Raji (cell line): ENCODE measurements at regions not wholly inside any gene's neighbourhood (a gene's known extent, or its start where the extent isn't known, plus 50 kb on each side); places are given as distances from the start of the nearest gene placed in this dataset.

ENCODE experiments used
- POLR2A ChIP-seq: IDR thresholded peaks from 2 replicates; pipeline ENCODE4 v1.6.1; 2011; ENCODE audit warnings: low read depth, low read length, control low read depth; ENCODE audit not compliant: insufficient read depth

DNA sequence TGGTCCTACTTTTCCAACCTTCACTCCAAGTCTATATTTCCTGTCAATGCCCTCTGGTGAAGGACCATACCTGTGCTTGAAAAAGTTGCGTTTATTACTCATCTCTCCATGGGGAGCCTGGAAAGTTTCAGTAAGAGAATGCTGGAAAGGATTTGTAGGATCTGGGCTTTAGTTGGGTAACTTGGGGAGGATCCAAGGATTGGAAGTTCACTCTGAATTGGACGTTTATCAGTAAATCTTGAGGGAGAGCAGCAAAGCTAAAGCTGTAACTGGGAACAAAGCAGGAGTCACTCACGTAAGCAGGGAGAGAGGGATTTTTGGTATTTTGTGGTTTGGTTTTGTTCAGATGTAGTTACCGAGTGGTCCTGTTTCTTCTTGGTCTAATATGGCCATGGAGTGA lies 51.4 kb upstream of the NPVF start:
- TF ChIP-seq POLR2A, result no peak

DNA sequence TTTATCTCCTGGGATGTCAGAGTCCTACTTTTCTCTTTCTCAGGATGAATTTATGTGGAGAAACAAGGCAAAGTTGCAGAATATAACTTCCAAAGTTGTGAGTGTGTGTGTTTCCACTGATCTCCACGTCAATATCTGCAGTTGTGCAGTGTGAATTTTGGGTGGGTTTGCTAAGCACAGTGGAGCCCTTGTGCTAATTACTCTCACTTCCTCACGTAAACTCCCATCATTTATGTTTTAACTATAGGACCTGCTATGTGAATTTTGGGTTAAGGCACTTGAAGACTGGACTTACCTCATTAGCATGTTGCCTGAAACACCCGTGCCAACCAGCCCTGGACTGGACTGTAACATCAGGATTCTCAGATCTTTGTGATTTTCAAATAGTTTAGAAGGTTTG lies 51.9 kb upstream of the NPVF start:
- no peak for TF ChIP-seq POLR2A

DNA sequence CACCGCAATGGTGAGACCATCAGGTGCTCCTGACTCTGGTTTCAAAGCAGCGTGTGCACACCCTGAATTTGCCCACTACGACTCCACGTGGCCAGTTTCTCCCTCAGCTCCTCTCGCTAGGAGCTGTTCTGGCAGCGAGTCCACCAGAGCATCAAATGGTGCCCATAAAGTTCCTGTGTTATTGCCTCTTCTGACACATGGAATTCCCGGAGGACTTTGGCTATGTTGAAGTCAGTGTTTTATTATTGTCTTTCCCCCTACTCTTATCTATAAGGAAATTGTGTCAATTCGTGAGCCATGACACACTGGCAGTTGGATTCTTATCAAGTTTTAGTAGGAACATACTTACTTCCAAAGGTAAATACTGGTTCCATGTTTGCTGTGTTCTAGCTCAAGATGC lies 53.9 kb upstream of the NPVF start:
- no peak for TF ChIP-seq POLR2A

DNA sequence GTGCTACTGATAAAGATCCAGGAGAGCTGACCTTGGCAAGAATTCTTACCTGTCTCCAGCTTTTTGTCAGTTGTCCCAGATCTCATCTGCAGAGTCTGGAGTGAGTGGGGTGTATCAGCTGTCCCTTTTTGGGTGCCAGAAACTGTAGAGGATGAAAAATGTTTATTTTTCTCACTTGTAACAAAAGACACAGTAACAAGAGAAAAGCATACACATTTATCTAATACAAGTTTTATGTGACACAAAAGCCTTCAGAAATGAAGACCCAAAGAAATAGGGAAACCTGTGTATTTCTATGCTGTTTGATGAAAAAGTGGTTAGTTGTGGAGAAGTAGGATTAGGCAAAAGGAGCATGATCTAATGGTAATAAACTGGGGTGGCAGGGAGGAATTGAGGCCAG lies 58.5 kb upstream of the NPVF start:
- TF ChIP-seq POLR2A, result no peak

DNA sequence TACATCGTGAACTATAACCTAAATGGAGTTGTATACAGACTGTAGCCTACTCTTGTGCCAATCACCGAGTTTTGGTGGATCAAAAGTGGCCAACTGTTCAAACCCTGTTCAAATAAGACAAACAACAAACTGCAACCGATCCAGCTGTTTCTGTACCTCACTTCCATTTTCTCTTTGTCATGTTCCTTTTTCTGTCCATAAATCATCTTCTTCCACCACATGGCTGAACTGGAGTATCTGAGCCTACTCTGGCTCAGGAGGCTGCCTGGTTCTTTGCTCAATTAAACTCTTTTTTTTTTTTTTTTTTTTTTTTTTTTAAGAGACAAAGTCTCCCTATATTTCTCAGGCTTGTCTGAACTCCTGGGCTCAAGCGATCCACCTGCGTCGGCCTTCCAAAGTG lies 59.0 kb upstream of the NPVF start:
- no peak for TF ChIP-seq POLR2A

DNA sequence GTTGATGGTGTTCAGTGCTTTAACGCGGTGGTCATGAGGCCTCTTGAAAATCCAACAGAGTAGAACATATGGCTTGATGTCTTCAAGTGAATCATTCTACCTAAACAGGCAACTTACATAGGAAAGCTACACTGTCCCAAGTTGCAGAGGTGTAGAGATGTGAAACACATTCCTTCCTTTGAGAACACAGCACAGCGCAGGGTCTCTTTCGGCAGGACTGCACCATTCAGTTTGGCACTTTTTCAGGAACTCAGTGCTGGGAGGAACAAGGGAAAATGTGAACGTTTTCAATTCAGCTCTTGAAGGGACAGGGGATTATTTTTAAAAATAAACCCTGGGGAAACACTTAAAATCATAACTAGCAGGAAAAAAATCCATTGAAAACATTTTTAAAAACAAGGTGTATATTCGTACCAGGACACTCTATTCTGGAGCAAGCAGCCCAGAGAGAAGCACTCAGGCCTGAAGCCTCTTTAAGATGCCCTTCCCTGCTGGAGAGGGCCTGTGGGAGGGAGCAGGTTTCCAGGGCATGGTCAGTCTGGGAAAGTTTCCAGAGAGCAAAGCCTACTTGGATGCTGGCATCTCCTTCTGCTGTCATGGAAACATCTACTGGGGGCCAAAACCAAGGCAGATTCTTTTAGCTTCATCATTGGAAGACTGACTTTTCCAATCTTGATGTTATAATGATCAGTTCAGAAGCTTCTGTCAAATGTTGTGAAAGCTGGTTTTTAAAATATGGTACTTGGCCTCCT lies 60.4 kb upstream of the NPVF start:
- TF ChIP-seq POLR2A, result no peak

DNA sequence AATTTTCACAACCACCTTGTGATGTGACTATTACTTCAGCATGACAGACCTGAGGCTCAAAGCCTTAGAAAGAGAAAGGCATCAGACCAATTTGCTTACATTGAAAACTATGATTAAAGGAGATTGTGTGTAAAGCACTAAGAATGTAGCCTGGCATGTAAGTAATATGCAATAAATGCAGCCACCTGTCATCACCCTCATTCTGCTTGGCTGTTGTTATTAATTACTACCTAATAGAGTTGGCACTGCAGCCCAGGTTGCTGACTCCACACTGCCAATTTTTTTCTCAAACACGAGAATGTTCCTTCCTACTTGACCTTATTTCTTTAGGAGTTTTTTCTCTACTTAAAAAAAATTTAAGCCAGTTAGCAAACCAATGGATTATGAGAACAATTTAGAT lies 61.2 kb upstream of the NPVF start:
- no peak for TF ChIP-seq POLR2A

DNA sequence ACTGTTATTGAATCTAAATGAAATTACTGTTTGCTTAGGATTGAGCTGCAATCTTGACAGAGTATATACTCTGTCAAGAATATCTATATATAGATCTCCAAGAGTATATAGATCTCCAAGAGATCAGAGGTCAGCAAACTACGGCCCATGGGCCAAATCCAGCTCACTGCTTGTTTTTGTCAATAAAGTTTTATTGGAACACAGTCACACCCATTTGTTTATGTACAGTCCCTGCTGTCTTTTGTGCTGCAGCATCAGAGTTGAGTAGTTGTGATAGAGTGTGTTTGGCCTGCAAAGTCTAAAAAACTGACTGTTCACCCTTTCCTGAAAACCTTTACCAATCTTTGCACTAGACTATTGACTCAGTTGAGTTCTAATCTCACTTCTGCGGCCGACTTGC lies 66.3 kb upstream of the NPVF start:
- TF ChIP-seq POLR2A, result no peak

DNA sequence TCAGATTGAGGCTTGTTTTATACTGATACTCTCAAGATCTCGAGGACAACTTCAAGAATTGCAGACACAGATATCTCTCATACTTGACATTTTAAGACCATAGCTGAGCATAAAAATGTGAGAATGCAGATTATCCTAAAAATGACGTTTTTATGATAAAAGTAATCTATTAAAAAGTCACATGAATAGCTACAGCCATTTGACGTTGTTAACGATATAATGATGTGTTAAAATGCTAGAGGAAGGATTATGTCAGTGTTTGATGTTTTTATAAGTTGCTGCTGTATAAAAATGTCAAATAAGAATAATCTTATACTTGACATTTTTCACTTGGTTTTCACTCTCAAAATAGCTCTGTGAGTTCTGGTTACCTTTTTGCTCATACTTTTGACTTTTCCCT lies 67.1 kb upstream of the NPVF start:
- no peak for TF ChIP-seq POLR2A

DNA sequence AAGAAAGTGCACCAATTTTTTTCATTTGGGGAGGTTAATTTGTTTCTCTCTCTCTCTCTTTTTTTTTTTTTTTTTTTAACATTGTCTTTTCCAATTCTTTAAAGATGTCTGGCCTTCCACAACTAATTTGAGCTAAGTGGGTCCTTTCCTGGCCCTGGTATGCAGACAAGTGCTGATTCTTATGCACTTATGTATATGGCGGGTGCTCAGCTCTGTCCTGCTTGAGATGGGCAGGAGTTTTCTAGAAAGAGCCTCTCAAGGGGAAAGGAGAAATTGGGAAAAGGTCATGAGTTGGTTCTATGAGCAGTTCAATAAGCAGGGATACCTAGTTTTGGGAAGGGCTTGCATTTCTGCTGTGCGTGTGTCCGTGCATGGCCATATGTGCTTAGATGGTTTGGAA lies 67.8 kb upstream of the NPVF start:
- TF ChIP-seq POLR2A, result no peak

DNA sequence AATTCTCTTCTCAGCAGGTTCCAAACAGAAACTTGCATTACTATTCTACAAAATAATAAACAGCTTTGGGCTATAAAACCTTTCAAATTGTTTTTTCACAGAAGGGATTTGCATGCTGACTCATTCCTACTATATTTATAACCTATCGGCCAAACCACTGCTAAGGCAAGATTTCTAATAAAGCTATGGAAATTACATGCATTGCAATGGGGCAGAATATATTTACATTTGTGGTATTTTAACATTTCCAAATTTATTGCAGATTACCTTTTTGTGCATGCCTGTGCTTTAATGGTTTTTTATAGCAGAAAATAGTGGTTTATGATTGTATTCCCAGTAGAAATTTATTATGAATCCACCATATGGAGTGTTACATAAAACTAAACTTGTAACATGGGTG lies 69.0 kb upstream of the NPVF start:
- no peak for TF ChIP-seq POLR2A

DNA sequence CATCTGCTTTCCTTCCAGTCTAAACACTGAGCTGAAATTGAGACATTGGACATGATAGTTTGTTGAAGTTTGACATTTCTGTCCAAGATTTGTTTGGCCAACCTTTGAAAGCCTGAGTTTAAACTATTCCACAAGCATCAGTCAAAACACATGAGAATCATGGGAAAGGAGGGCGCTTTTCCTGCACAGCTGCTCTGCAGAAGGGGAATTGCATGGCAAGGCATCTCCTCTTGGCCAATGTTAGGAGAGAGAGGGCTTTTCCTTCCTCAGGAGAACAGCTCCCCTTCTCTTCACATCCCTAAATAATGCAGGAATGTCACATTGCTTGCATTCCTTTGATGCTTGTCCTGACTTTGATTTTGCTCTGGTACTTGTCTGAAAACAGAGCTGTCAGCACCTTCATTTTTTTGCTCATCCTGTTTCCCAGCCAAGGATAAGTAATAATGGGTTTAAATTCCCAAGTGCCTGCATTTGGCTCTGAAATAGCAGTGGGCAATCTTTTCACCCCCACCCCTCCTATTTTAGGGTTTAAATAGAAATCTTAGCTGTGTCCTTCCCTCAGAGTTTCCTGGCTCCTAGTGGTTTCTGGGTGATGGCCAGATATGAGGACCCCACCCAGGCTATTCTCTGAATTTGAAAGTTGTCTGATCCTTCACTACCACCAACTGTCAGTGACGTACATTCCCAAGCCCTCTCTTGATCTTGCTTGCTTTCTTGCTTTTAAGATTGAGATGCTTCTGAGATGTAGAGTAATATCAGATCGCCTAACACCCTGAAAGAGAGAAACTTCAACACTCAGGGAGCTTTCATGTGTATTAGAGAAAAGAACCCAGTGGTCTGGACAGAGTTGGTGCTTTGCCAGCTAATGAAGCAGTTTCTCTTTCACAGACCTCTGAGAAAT lies 75.2 kb upstream of the NPVF start:
- TF ChIP-seq POLR2A, result no peak

DNA sequence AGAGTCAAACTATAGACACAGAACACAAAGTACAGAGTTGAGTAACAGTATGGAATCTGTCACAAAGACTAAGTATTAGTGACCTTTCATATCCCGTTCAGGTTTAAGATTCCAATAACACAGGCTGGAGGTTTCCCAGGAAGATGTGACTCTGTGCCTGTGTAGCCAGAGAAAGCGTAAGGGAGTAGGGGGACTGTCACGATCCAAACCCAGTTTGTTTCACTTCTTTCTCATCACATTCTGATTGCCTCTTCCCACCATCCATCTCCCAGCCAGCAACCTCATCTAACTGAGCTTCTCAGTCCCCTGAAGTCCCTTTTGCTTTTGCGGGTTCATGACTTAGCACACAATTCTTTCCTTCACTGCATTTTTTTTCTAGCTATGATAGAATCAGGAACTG lies 76.4 kb upstream of the NPVF start:
- no peak for TF ChIP-seq POLR2A

DNA sequence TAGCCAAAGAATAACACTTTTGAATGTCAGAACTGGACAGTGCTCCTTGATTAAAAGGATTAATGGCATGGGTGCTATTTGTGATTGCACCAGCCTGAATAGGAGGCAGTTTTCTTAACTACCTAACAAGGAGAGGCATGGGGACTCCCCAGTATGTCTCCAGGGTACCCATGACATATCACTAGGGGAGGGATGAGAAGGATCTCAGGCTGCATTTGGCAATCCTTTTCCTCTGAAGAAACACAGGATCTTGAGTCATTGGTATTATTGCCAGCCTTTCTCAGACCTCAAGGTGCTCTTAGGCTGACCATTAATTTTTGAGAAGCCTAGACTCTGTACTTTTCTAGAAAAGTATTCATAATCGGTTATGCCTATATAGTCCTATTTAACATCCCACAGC lies 77.5 kb upstream of the NPVF start:
- TF ChIP-seq POLR2A, result no peak

DNA sequence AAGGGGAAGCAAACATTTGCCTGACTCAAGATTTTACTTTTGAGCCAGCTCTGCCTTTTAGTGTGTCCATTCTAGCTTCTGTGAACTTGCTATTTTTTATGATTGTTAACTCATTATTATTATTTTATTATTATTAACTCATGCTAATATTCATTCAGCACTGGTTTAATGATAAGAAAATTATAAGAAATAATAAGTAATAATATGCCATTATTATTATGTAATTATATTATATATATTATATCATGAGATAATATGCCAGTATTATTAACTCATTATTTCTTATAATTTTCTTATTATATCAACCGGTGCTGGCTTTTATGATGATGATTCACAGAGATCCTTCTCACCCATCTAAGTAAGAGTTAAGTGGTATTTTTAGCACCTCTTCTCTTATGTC lies 79.3 kb upstream of the NPVF start:
- no peak for TF ChIP-seq POLR2A

DNA sequence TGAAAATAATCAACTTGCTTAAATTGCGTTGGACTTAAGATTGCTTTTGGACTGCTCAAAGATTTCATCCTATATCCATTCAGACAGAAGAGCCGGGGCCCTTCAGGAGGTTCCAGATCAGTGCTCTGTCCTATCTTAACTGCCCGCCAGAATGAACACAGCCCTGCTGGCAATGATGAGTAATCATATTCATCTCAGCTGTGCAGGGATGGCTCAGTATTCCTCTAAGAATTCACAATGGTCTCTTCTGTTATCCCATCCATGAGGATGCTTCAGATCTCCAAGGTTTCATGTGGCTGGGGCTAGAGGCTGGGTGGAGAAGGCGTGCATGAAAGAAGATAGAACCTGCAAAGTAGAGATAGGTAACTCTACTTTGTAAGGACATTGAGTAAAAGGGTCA lies 80.0 kb upstream of the NPVF start:
- no peak for TF ChIP-seq POLR2A
